HFFc6 (cell line): ENCODE measurements at regions not wholly inside any gene's neighbourhood (a gene's known extent, or its start where the extent isn't known, plus 50 kb on each side); places are given as distances from the start of the nearest gene placed in this dataset.

Experiments
- DNase-seq: peaks from one replicate; pipeline ENCODE4 v3.0.0-alpha.2; 2018
- H3K27ac Mint-ChIP-seq: 2 replicates; pipeline ENCODE4 v1.8.0; 2020; ENCODE audit warnings: mild to moderate bottlenecking, mixed read lengths
- H3K27me3 Mint-ChIP-seq: 2 replicates; pipeline ENCODE4 v1.8.0; 2021; ENCODE audit warnings: mild to moderate bottlenecking, moderate library complexity, mixed read lengths; ENCODE audit not compliant: insufficient read depth
- H3K36me3 Mint-ChIP-seq: 2 replicates; pipeline ENCODE4 v1.8.0; 2021; ENCODE audit warnings: low read depth, mixed read lengths
- H3K4me1 Mint-ChIP-seq: 2 replicates; pipeline ENCODE4 v1.8.0; 2020; ENCODE audit warnings: low read depth, mixed read lengths
- H3K4me3 Mint-ChIP-seq: 2 replicates; pipeline ENCODE4 v1.8.0; 2020; ENCODE audit warnings: mild to moderate bottlenecking, moderate library complexity, mixed read lengths
- H3K9me3 Mint-ChIP-seq: 2 replicates; pipeline ENCODE4 v1.8.0; 2020; ENCODE audit warnings: mild to moderate bottlenecking, mixed read lengths
- TF ChIP-seq, protein P1 (sequence below): fragments of 200-600 bp; sonication (generic); IDR thresholded peaks from 2 replicates; pipeline ENCODE4 v1.5.0; 2021; ENCODE audit warnings: antibody characterized with exemption, mild to moderate bottlenecking

DNA sequence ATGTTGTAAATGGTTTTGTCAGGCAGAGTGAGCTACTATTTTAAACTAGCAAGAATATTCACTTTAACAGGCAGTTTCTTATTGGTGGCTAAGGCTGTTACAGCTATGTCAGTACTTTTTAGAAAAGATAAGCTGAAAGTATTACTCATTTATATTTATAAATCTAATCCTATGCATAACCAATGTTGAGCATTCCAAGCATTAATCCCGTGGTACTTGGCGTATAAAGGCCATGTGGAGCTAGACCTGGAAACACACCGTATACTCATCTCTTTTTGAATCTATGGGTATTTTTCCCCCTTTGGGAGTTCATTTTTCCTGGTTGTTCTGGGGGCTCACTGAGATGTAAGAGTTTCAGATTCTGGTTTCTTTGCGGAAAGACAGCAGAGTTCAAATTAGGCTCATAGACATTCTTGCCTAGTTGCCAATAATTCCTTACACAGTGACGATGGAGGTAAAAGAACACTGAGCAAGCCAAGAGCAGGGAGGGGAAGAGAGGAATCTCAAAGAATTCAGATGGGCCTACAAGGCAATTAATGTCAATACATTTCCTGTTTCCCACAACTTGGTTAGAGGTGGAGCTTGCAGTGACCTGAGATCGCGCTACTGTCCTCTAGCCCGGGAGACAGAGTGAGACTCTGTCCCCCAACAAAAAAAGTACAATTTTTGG lies 211.5 kb downstream of the SOX4 start:
- Mint-ChIP-seq H3K4me3 (no peak overlapping the region), H3K36me3 (no peaks in the 10 kb centered on the region), H3K9me3 (no peaks in the 10 kb centered on the region), H3K27me3 (no peaks in the 10 kb centered on the region; the same call in 1 of the 2 replicates), H3K4me1 (peaks cover 37% of the 10 kb centered on the region), H3K27ac (no peak overlapping the region)
- TF ChIP-seq, protein P1, sequence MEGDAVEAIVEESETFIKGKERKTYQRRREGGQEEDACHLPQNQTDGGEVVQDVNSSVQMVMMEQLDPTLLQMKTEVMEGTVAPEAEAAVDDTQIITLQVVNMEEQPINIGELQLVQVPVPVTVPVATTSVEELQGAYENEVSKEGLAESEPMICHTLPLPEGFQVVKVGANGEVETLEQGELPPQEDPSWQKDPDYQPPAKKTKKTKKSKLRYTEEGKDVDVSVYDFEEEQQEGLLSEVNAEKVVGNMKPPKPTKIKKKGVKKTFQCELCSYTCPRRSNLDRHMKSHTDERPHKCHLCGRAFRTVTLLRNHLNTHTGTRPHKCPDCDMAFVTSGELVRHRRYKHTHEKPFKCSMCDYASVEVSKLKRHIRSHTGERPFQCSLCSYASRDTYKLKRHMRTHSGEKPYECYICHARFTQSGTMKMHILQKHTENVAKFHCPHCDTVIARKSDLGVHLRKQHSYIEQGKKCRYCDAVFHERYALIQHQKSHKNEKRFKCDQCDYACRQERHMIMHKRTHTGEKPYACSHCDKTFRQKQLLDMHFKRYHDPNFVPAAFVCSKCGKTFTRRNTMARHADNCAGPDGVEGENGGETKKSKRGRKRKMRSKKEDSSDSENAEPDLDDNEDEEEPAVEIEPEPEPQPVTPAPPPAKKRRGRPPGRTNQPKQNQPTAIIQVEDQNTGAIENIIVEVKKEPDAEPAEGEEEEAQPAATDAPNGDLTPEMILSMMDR: no peak
- no peak for DNase-seq

DNA sequence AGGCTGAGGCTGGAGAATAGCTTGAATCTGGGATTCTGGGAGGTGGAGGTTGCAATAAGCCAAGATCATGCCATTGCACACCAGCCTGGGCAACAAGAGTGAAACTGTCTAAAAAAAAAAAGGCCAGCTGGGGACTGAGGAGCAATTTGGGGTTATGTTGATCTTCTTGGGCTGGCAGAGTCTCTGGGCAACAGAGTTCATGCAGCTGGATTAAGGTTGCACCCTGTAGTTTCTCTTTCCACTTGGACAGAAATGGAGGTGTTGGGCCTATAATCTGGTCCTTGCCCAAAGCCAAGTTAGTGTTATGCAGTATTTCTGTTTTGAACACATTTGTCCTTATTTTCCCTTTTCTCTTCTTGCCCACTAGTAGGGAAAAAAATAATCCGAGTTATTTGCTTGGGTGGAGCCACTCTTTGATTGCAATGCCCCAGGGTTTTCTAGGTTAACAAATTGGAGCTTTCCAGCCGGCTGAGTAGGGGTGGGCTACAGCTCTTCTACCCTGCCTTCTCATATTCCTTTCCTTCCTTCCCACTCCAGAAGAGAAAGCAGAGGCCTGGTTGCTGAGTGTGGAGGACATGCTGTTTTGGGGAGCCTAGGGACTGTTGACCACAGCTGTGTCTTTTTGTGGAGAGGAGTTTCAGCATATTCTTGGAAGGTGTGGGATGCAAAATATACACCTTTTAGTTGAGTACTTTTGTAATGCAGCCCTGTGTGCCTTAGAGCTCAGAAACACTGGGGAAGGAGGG lies 213.9 kb downstream of the SOX4 start:
- Mint-ChIP-seq H3K4me1 (peaks cover 16% of the 10 kb centered on the region), H3K27me3 (no peaks in the 10 kb centered on the region; the same call in 1 of the 2 replicates), H3K9me3 (no peaks in the 10 kb centered on the region), H3K27ac (peak overlapping the region; percentile 11; the same call in 1 of the 2 replicates), H3K36me3 (no peaks in the 10 kb centered on the region), H3K4me3 (no peak overlapping the region)
- DNase-seq: no peak
- TF ChIP-seq, protein P1: no peak

DNA sequence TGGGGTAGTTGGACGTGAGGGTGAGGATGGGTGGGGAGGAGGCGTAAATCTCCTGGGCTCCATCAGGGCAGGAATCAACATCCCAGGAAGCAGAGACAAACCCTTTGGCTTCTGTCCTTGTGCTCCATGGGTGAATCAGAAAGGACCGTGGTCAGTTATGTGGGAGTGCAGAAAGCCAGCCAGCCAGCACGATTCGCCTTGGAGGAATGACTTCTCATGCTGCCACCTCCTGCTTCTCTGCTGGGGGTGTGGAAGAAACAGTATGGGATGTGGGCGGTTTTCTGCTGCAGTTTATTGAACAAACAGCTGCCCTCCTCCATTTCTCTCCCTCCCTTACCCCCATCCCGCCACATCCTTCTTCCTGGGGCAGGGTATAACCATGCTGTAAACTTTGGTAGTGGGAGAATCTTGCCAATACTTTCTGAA lies 214.5 kb downstream of the SOX4 start:
- peaks cover 16% of the 10 kb centered on the region for H3K4me1 Mint-ChIP-seq
- TF ChIP-seq, protein P1: no peak
- DNase-seq: peak; percentile 42
- H3K9me3 Mint-ChIP-seq: no peaks in the 10 kb centered on the region
- no peaks in the 10 kb centered on the region for H3K36me3 Mint-ChIP-seq
- peak overlapping the region; percentile 11; the same call in 1 of the 2 replicates for H3K27ac Mint-ChIP-seq
- no peak overlapping the region for H3K4me3 Mint-ChIP-seq
- no peaks in the 10 kb centered on the region; the same call in 1 of the 2 replicates for H3K27me3 Mint-ChIP-seq

DNA sequence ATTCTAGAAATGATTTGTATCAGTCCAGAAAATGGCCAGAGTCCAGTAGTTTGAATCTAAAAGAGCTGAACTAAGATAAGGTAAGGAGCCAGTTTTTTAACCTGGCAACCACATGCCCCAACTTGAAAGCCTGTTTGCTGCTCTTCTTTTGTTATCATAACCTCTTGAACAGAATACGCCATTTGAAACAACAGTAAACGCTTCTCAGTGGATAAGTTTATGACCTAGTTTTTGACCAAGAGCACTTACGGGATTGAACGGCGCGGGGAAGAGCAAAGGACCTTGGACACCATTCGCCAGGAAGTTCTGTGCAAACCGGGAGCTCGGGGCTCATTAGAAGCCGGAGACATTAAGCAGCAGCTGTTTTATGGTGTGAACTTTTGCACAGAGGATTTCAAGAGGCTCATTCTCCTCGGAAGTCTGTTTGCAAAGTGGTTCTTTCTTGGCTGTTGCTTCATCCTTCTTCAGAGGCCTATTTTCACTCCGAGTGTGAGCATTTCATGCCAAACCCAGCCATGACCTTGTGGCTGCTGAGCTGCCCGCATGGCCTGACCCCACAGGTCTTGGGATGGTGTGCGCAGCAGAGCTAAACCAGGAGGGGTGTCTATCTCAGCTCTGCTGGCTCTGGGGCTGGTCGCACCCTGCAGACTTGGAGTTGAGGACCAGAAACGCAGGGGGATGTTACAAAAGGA lies 215.1 kb downstream of the SOX4 start:
- H3K9me3 Mint-ChIP-seq: no peaks in the 10 kb centered on the region
- H3K4me3 Mint-ChIP-seq: no peak overlapping the region
- no peaks in the 10 kb centered on the region for H3K27me3 Mint-ChIP-seq
- DNase-seq: no peak
- H3K27ac Mint-ChIP-seq: no peak overlapping the region; the same call in 1 of the 2 replicates
- TF ChIP-seq, protein P1: no peak
- H3K36me3 Mint-ChIP-seq: no peaks in the 10 kb centered on the region
- H3K4me1 Mint-ChIP-seq: peaks cover 16% of the 10 kb centered on the region

DNA sequence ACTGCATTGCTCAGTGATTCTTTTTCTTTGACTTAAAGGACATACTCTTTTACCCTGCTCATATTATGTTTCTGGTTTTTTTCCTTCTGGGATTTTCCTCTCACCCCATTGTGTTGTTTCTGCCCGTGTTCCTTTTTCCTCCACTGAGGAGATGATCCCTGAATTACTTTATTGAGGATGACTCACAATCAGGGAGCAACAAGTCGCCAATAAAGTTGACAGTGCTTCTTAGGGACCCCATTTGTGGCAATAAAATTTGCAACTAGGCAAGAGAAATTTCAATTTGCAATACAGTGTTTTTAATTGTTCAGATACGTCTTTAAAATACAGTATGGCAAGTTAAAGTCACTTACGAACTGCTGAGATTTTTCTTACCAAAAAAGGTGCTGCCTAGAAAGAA lies 217.9 kb downstream of the SOX4 start:
- Mint-ChIP-seq H3K36me3 (no peaks in the 10 kb centered on the region), H3K27ac (no peak overlapping the region), H3K9me3 (no peaks in the 10 kb centered on the region), H3K27me3 (no peaks in the 10 kb centered on the region), H3K4me3 (no peak overlapping the region), H3K4me1 (peaks cover 16% of the 10 kb centered on the region)
- TF ChIP-seq, protein P1: no peak
- DNase-seq: no peak
